Limb (tissue), 2 donors: ENCODE measurements at regions not wholly inside any gene's neighbourhood (a gene's known extent, or its start where the extent isn't known, plus 50 kb on each side); places are given as distances from the start of the nearest gene placed in this dataset.

ENCODE experiments used
- DNase-seq, 2 donors: peaks; one replicate each; pipeline ENCODE4 v3.0.0-alpha.2; 2016; ENCODE audit errors: extremely low spot score in 2 of 2

DNA sequence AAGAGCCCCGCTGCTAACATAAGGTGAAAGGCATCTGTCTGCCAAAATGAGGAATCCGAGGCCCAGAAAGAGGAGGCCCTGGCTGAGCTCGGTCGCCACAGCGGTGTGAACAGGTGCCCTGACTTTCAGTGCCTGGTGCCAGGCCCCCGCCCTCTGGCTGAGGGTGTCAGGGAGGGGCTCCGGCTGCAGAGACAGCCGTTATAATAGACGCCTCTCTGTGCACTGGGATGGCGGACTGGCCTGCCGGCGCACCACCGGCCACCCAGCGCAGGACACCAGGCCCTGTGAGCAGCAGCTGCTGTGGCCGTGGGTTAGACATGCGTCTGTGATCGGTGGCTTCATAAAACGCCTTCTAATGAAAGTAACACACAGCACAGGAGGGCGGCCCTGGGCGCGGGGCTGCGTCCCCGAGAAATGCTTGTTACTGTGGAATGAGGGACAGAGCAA lies 51.4 kb upstream of the ACTRT2 start:
- DNase-seq: peak in 1 of 2 donors; percentile 46

- peak in 1 of 2 donors; percentile 19 for DNase-seq
These were observed 50.8 kb upstream of the ACTRT2 start for GRCh38 chr1:2970311-2971071.

DNA sequence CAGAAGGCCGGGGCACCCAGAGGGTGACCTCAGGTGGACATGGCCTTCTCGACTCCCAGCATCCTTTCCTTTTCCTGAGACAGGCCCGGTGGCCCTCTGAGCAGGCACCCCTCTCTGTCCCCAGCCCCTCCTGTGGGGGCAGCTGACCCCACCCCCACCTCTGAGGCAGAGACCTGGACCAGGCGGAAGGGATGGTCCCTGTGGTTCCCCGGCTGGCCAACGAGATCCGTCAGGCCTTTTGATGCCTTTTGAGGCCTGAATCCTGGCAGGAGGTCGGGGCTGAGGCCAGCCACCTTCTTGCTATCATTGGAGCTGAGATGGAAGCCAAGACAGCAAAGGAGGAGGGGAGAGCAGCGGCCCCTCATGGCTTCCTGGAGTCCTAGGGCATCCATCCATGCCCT lies 50.2 kb upstream of the ACTRT2 start:
- DNase-seq: peak in 1 of 2 donors; percentile 21
